Iris pigment epithelial cell (primary cell): ENCODE measurements at regions not wholly inside any gene's neighbourhood (a gene's known extent, or its start where the extent isn't known, plus 50 kb on each side); places are given as distances from the start of the nearest gene placed in this dataset.
"Not testable (repeated sequence)": the region's sequence is repeated elsewhere in the genome, so short reads cannot be mapped to it uniquely, and the experiment has no call there.

ENCODE experiments used
- DNase-seq: peaks from one replicate; pipeline ENCODE4 v3.0.0-alpha.2; 2011; ENCODE audit warnings: low read depth

GRCh38 chr15:45868109-45868691 lies 233.4 kb downstream of the SQOR start:
- DNase-seq: no peak

GRCh38 chr15:45869034-45869668 lies 234.3 kb downstream of the SQOR start:
- no peak for DNase-seq

DNA sequence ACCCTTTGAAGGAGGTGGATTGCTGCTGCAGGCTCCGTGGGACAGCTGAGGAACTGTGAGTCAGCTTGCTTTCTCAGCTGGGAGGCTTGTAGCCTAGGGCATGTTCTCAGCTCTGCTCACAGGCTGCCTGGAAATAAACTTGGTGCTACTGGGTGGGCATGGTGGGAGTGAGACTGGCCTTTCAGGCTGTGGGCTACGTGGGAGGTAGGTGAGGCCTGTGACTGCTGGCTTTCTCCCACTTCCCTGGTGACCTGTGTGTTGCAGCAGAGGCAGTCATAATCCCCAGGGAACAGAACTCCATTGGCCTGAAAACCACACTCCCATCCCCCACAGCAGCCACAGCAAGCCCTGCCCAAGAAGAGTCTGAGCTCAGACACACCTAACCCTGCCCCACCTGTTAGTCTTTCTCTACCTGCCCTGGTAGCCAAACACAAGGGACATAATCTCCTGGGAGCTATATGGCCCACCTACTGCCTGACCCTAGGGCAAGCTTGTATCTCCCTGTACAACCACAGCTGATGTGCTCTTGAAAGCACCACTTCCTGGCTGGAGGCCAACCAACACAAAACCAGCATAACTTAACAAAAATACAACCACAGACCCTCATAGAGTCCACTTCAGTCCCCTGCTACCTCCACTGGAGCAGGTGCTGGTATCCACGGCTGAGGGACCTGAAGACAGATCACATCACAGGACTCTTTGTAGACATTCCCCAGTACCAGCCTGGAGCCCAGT lies 236.5 kb downstream of the SQOR start:
- peak; percentile 3 for DNase-seq

- DNase-seq: no peak
Observed at GRCh38 chr15:45873781-45874180, 239.0 kb downstream of the SQOR start.

- DNase-seq: not testable (repeated sequence)
Observed at GRCh38 chr15:45874566-45874965, 239.7 kb downstream of the SQOR start.

DNA sequence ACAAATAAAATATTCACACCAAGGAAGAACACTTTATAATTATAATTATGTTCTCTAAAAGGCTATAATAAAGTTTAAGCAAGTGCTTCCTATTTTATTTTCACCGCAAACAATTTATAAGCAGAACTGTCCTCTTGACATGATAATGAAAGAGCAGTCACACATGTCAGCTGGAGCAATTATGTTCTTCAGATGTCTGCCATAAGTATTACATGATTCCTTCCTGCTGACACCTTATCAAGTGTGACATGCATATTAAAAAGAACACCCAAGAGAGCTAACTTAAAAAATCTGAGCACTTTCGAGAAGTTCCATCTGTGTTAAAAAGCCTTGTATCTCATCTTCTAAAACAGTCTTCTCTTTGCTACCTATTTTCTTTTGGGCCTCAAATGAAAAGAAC lies 249.5 kb downstream of the SQOR start:
- DNase-seq: no peak

GRCh38 chr15:45884755-45885445 lies 250.1 kb downstream of the SQOR start:
- DNase-seq: no peak

DNA sequence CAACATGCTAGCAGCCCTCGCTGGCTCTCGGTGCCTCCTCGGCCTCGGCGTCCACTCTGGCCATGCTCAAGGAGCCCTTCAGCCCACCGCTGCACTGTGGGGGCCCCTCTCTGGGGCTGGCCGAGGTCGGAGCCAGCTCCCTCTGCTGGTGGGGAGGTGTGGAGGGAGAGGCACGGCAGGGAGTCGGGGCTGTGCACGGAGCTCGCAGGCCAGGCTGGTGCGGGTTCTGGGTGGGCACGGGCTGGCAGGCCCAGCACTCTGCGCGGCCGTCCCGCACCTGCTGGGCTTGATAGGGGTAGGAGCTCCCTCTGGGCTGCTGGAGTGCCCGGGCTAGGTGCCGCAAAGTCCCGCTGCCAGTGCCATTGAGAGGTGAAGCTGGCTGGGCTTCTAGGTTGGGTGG lies 251.0 kb downstream of the SQOR start:
- DNase-seq: no peak

GRCh38 chr15:45891766-45892165 lies 256.9 kb downstream of the SQOR start:
- no peak for DNase-seq

DNA sequence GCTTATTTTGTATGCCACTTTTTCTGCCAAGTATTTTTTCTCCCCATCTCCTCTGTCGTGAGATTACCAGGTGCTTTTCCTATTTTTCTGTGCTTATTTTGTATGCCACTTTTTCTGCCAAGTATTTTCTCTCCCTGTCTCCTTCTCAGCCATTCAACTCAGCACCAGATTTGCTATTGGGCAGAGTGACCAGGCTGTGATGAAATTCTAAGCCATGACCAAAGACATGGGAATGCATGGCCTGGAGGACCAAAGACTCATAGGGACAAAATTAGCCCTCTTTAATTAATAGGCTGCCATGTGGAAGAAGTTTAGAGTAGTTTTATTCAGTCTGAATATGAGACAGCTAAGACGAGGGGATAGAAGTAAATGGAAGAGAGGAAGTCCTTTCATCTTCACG lies 257.4 kb downstream of the SQOR start:
- DNase-seq: no peak

DNA sequence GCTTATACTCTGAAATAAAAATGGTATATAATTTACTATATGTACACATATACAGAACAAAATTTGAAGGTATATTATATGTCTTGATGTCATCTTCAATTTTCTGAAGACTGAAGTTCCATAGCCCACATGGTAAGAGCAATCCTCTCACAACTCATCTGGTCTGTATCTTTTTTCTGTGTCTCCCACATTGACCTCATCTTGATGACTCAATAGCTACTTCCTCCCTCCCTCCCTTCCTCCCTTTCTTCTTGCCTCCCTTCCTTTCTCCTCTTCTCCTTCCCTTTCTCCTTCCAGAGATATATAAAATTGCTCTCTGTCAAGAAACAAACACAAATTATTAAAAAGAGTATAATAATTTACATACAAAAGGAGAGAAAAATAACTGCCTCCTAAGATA lies 268.5 kb downstream of the SQOR start:
- no peak for DNase-seq

DNA sequence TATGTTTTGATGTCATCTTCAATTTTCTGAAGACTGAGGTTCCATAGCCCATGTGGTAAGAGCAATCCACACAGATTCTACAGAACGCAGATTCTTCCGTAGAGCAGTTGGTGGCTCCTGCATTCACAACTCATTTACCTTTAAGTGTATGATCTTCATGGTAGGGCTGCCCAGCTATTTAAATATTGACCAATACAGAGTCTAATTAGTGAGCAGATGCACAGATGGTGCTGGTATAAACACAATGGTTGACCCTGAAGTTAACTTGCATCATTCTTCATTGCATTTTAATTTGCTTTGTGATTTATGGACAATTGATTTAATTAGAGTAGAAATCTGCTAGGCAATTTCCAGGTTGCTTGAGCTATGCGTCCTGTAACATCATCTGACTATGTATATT lies 269.2 kb downstream of the SQOR start:
- no peak for DNase-seq

DNA sequence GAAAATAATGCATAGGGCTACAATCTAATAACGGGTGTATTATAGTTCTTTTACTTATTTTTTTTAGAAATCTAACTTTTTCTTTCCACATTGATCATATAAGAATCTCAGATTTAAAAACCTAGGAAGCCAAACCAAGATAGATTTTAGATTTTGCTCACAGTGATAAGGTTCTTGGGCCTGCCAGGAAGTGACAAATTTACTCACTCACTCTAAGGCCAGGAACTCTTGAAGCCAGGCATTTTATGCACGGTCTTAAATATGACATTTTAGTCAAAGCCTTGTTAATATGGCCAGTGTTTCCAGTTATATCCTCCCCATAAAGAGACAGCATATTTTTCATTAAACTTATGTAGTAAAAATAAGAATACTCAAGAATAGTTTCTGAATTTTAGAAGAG lies 271.4 kb downstream of the SQOR start:
- DNase-seq: no peak

DNA sequence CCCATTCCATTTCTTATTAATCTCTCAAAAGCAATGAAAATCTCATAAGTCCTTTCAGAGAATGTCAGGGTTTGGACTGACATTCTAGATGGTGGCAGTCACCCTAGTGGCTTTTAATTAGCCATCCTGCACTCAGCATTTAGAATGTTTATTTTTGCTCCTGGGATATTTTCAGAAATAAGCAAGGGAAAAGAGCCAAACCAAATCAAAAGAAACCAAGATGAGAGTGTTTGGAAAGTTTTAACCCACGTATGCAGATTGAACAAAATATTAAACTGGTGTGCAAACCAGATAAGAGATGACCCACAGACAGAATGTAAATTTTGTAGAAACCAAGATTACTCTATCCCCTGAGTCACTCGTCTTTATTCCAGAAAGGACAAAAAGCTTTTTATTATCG lies 275.8 kb downstream of the SQOR start:
- DNase-seq: no peak

DNA sequence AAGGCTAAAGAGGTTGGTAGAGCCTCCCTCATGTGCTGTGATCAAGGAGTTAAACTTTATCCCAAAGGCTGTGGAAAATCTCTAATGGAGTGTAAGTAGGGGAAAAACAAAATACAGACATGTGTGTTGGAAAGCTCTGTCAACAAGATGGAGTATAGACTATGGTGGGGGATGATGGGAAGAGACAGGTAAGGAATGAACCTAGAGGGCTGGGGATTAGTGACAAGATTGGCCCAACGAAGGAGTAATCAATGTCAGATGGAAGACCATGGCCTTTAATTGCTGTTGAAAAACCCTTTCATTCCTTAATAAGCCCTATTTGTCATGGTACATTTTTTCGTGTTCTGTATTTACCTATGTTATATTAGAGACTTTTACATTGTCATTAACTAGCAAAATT lies 278.6 kb downstream of the SQOR start:
- no peak for DNase-seq

GRCh38 chr15:45914425-45914824 lies 279.6 kb downstream of the SQOR start:
- DNase-seq: no peak

DNA sequence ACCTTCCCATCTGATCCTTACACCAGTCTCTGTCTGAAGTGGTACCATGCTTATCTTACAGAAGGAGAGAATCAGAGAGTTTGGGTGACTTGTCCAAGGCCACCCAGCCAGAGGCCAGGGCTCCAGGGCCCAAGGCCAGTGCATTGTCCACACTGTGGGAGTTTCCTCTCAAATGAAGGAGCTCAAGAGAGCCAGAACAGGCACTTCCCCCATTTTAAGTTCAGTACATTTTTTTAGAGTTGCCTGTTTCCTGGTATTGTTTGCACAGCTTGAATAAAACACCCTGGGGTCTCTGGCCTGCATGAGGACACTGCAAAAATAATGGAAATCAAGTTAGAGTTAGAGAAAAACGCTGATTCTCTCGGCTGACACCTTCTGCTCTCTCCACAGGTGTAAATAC lies 284.0 kb downstream of the SQOR start:
- DNase-seq: no peak

- peak; percentile 43 for DNase-seq
Observed at GRCh38 chr15:45919806-45920205, 285.0 kb downstream of the SQOR start.

- DNase-seq: no peak
Observed at GRCh38 chr15:45921376-45921775, 286.5 kb downstream of the SQOR start.

- DNase-seq: no peak
Observed at GRCh38 chr15:45921978-45922377, 287.1 kb downstream of the SQOR start.

GRCh38 chr15:45941367-45941766 lies 306.5 kb downstream of the SQOR start:
- no peak for DNase-seq

DNA sequence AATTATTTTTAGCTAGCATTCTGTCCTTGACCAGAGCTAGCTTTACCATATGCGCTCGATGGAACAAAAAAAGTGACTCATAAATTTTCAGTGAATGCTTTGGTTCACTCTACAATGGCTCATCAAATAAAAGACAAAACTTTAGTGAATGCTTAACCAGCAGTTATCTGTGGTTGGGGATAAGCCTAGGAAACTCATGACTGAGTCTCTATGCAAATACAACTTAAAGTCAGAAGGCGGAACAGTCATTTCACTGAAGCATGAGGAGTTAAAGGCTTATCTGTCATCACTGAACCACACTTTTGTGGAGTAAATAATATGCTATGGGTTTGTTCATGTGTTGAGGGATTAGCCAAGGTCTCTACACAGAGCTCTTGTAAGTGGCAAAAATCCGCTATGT lies 308.4 kb downstream of the SQOR start:
- DNase-seq: no peak

DNA sequence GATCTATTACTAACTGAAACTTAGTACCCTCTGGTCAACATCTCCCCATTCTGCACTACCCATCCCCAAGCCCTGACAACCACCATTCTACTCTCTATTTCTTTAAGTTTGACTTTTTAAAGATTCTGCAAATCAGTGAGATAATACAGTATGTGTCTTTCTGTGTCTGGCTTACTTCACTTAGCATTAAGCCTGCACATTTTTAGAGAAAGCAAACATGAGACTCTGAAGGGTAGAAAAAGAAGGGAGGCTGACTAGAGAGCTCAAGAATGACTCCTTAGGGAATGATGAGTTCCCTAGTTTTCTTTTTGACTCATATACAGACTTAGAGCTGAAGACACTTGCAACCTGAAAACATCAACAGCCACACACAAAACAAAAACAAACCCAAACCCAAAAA lies 311.3 kb downstream of the SQOR start:
- no peak for DNase-seq
